ENCODE measurements at regions not wholly inside any gene's neighbourhood (a gene's known extent, or its start where the extent isn't known, plus 50 kb on each side); places are given as distances from the start of the nearest gene placed in this dataset.
"Not testable (repeated sequence)": the region's sequence is repeated elsewhere in the genome, so short reads cannot be mapped to it uniquely, and the experiment has no call there.

DNA sequence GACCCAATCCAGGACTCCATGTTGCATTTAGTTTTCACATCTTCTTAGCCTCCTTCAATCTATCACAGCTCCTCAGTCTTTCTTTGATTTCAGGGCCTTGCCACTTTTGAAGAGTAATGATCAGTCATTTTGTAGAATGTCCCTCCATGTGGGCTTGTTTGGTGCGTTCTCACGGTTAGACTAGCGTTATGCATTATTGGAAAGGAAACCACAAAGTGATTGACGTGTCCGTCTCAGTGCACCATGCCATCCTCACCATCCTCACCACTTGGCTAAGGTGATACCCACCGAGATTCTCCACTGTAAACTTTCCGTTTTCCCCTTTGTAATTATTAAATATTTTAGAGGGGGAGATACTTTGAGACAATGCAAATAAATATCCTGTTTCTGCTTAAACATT lies 59.6 kb upstream of the OLIG2 start:
- TF ChIP-seq, protein P1, sequence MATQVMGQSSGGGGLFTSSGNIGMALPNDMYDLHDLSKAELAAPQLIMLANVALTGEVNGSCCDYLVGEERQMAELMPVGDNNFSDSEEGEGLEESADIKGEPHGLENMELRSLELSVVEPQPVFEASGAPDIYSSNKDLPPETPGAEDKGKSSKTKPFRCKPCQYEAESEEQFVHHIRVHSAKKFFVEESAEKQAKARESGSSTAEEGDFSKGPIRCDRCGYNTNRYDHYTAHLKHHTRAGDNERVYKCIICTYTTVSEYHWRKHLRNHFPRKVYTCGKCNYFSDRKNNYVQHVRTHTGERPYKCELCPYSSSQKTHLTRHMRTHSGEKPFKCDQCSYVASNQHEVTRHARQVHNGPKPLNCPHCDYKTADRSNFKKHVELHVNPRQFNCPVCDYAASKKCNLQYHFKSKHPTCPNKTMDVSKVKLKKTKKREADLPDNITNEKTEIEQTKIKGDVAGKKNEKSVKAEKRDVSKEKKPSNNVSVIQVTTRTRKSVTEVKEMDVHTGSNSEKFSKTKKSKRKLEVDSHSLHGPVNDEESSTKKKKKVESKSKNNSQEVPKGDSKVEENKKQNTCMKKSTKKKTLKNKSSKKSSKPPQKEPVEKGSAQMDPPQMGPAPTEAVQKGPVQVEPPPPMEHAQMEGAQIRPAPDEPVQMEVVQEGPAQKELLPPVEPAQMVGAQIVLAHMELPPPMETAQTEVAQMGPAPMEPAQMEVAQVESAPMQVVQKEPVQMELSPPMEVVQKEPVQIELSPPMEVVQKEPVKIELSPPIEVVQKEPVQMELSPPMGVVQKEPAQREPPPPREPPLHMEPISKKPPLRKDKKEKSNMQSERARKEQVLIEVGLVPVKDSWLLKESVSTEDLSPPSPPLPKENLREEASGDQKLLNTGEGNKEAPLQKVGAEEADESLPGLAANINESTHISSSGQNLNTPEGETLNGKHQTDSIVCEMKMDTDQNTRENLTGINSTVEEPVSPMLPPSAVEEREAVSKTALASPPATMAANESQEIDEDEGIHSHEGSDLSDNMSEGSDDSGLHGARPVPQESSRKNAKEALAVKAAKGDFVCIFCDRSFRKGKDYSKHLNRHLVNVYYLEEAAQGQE (IDR thresholded peaks at IDR 0.05; ENCODE audit: low read depth), result no peak
- no peak for TF ChIP-seq SIN3A (IDR thresholded peaks at IDR 0.05; ENCODE audit: low read depth)
- no peak for TF ChIP-seq ATF3 (IDR thresholded peaks at IDR 0.05)
- no peak for TF ChIP-seq EZH2 (IDR thresholded peaks at IDR 0.05)
- Histone ChIP-seq H3K9me2 (ENCODE audit: insufficient read depth) (no peaks in the 10 kb centered on the region), H2AFZ (ENCODE audit: low read depth, low read length, poor library complexity, severe bottlenecking) (no peak overlapping the region), H4K20me1 (ENCODE audit: insufficient read depth) (no peaks in the 10 kb centered on the region), H3K79me2 (ENCODE audit: insufficient read depth, low read length) (no peaks in the 10 kb centered on the region), H3K27me3 (ENCODE audit: insufficient read depth, low read length) (peaks cover 43% of the 10 kb centered on the region), H3K4me1 (ENCODE audit: control insufficient read depth in 1 of 2, insufficient read depth in 2 of 2, low read length in 2 of 2) (no peaks in the 10 kb centered on the region), H3K9ac (ENCODE audit: low read length) (no peak overlapping the region), H3K4me2 (ENCODE audit: low read length) (no peak overlapping the region), H3K27ac (ENCODE audit: low read depth, low read length) (no peak overlapping the region), H3K4me3 (replicated peaks in 1 of 2; ENCODE audit: low read depth in 1 of 2, low read length in 2 of 2) (no peak overlapping the region), H3K9me3 (ENCODE audit: control insufficient read depth in 1 of 2, insufficient read depth in 1 of 2, low read depth in 1 of 2, low read length in 2 of 2) (no peaks in the 10 kb centered on the region), H3K36me3 (ENCODE audit: control insufficient read depth in 1 of 2, insufficient read depth in 2 of 2, low read length in 2 of 2) (no peaks in the 10 kb centered on the region)
- CTCF ChIA-PET, result interaction anchor here (1.1 kb wide), 1 partner anchor 28 kb away, joined by 3 read pairs; no protein-coding TSS in a partner anchor
- RAD21 ChIA-PET (ENCODE audit: low non-redundant PET in 1 of 2, low total read pairs in 2 of 2, uncharacterized antibody in 2 of 2, unreplicated experiment in 2 of 2), result no interaction called here
- no peak for ATAC-seq
- intact Hi-C loops (cut with micrococcal nuclease), result no loop called here
- POLR2A ChIA-PET, result no interaction called here
- DNase-seq (ENCODE audit: low read depth, low spot score), result no peak
- no TSS peak for BruUV-seq (replicated peaks)

GRCh38 chr21:32968103-32968502 lies 57.6 kb upstream of the OLIG2 start:
- H3K27me3 ChIP-seq (ENCODE audit: insufficient read depth, low read length), result peaks cover 40% of the 10 kb centered on the region
- CTCF ChIA-PET; BruUV-seq (replicated peaks); H3K4me1 ChIP-seq (ENCODE audit: control insufficient read depth in 1 of 2, insufficient read depth in 2 of 2, low read length in 2 of 2); POLR2A ChIA-PET; DNase-seq (ENCODE audit: low read depth, low spot score); H4K20me1 ChIP-seq (ENCODE audit: insufficient read depth); intact Hi-C loops (cut with micrococcal nuclease); H3K36me3 ChIP-seq (ENCODE audit: control insufficient read depth in 1 of 2, insufficient read depth in 2 of 2, low read length in 2 of 2); H3K4me3 ChIP-seq (replicated peaks in 1 of 2; ENCODE audit: low read depth in 1 of 2, low read length in 2 of 2); RAD21 ChIA-PET (ENCODE audit: low non-redundant PET in 1 of 2, low total read pairs in 2 of 2, uncharacterized antibody in 2 of 2, unreplicated experiment in 2 of 2); H3K4me2 ChIP-seq (ENCODE audit: low read length); H3K9me2 ChIP-seq (ENCODE audit: insufficient read depth); H3K27ac ChIP-seq (ENCODE audit: low read depth, low read length); H3K9ac ChIP-seq (ENCODE audit: low read length); H3K9me3 ChIP-seq (ENCODE audit: control insufficient read depth in 1 of 2, insufficient read depth in 1 of 2, low read depth in 1 of 2, low read length in 2 of 2); ATAC-seq; H2AFZ ChIP-seq (ENCODE audit: low read depth, low read length, poor library complexity, severe bottlenecking); H3K79me2 ChIP-seq (ENCODE audit: insufficient read depth, low read length): not testable (repeated sequence)

All from HCT116 (cell line).